NCI-H2081 treated with DMSO at 0.1 percent for 48 hours (cell line): ENCODE measurements at regions not wholly inside any gene's neighbourhood (a gene's known extent, or its start where the extent isn't known, plus 50 kb on each side); places are given as distances from the start of the nearest gene placed in this dataset.
"Not testable (repeated sequence)": the region's sequence is repeated elsewhere in the genome, so short reads cannot be mapped to it uniquely, and the experiment has no call there.

ENCODE experiments used
- DNase-seq: peaks from one replicate; lab custom pipeline; 2025; lab: John Stamatoyannopoulos, UW

DNA sequence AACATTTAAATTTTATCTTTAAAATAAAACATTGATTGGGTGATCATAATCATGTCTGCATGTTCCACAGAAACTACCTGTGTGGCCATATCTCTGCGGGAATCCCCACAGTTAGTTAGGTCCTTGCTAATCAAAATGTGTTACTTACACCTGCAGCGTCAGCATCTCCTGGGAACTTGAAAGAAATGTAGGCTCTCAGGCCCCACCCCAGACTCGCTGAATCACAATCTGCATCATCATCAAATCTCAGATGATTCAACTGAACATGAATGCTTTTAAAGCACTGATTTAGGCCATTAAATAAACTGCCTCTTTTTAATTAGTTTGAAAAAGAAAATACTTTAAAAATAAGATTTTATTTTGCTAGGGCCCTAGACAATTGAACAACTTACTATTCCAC is 577.8 kb downstream of the PYDC2 start:
- no peak for DNase-seq

DNA sequence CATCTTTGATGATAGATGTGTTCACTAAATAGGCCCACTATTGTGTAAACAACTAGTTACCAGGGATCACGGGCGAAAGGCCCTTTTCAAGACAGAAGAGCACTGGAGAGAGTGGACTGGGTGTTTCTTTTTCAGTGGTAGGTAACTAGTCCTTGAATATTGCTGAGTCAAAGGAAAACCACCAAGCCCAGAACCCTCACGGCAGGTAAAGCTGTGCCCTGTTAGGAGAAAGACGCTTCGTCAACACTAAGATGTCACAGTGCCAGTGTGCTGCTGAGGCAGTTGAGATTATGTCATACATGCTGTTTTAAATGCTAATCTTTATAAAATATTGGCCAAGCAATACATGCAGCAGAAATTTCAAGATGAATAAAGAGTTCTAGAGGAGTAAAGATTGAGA is 578.6 kb downstream of the PYDC2 start:
- no peak for DNase-seq

DNA sequence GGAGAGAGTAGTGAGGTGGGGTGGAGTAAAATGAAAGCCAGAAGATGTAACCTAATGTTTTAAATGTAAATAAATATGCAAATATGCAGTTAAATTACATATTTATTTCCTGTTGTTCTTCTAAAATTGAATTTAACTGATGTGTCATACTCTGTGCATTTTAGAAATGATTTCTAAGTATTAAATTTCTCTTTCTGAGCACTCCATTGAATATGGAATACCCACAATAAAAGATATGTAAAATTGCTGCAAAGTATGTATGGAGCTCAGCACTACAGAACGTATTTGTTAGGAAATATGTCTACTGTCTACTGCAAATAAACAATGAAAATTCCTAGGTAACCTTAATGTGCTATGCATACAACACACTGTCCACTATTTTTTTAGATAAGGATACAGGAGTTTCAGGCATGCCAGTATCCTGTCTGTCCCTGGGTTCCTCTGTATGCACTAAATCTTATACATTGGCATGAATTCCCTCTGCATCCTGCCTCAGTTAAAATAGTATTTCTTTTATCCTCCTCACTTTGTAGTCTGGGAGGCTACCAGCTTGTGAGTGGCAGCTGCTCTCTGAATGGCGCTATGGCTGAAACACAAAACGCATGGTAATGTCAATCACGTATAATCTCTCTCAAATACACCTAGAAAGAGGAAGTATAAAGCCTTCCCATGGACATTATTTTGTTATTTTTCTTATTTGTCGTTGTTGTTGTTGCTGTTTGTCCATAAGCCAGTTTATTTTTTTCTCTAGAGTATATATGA is 579.5 kb downstream of the PYDC2 start:
- DNase-seq: no peak

DNA sequence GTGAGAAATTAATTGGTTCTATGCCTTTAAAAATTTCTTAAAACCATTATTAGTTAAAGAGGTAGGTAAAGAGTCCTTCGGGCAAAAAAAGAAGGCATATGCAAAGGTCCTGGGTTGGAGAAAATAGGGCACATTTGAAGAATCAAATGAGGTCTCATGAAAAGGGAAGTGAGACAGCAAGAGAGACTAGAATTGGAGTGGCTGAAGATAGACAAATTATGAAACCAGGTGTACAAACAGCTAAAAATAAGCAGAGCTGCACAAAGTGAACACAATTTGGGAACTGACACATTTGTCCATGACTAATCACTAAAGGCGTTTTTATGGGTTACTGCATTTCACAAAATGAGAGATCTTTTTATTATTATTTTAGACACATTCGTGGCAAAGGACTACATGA is 581.2 kb downstream of the PYDC2 start:
- DNase-seq: no peak

DNA sequence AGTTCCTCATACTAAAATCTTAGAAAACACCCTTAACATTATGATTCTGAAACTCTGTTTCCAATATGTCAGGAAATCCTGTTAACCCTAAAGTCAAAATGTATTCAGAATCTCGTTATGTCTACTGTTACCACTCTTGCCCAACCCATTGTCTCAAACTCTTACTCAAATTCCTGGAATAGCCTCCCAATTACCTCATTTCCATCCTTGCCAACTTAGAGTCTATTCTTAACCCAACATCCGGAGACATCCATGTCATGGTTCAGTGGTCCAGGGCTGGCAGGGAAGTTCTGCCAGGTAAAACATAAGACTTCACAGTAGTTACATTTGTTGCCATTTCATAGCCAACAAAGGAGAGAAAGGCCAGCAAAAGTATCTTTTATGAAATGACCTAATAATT is 593.9 kb downstream of the PYDC2 start:
- no peak for DNase-seq

DNA sequence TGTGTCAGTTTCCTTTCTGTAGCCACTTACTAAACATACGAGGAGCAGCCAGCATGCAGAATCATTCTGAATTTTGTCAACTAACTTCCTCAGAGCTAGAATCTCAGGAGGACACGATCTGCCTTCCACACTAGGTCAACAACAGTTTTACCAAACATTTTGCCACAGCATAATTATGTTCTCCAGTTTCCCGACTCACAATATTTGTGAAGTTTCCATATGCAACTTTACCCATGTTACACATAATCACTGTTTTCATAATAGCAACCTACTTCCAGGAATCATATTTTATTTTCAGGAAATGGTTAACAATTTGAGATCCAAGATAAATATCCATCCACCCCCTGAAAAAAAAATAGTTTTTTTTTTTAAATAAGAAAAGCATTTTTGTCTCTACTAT is 595.0 kb downstream of the PYDC2 start:
- DNase-seq: no peak

DNA sequence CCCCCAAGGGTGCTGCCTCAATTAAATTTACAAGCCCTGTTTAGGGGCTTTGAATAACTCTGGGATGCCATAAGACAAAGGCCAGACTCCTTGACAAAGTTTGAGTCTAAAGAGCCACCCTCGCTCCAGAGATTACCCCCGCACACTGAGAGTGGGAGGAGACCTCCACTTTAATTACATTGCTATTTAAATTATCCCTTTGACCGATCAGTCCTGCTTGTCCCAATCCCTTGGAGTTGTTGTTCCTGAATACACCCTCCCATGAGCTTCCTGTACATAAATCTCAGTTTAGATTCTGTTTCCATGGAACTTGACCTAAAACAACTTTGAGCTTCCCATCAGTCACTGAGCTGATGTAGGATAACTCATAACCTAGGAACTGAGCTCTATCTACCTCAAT is 596.3 kb downstream of the PYDC2 start:
- no peak for DNase-seq

DNA sequence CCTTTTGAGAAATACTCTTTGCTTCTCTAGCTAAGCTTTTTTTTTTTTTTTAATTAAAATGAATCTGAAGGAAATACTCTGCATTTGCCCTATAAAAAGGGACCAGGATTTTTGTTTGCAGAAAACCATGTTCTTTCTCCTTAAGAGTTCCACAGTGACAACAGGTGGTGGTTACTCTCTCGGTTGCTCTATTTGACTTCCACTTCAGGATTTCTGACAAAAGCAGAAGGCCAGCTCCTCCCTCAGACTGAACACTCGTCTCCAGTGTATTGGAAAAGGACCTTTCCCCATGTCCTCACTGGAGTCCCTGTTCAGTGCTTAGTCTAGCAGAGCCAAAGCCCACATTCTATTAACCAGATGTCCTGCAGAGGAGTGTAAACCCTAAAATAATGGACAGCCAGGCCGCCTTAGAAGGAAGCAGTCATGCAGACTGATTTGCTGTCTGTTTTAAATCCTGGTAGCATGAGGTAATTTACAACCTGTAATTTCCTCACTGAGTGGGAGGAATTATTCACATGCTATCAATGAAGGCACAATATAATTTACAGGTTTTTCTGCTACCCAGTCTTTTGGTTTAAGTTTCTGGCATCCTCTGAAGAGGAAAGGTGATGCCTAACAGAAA is 599.3 kb downstream of the PYDC2 start:
- peak; percentile 99 for DNase-seq

DNA sequence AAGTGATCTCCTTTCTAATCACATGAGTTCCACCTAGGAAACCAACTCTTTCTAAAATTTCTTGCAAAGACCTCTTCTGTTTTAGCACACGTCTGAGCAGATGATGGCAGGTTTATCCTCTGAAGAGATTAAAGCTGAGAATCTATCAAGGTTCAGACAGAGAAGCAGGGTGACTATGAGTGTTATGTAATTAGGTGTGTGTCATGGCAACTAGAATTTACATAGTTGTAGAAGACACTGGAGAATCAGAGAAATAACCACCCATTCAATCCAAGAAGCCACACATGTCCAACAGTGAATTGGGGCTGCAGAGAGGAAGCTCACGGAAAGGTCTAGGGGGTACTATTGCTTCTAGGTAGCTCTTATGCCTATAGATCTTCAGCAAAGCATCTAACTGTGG is 600.5 kb downstream of the PYDC2 start:
- no peak for DNase-seq

DNA sequence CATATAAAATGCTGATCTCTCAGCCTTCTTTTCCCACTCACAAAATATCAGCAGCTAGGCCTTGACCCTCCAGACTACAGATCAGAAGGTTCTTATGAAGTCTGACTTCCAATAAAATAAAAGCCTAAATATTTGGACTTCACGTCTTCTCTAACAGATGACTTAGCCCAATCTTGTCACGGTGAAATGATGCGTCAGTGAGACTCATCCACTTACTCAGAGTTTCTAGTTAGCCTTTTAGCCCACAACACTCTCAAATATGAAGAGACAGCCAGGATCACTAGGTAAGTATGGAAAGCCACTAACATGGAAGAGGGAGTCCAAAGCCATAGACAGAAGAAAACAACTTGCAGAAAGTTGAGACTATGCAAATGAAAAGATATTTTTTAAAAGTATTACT is 601.2 kb downstream of the PYDC2 start:
- no peak for DNase-seq

DNA sequence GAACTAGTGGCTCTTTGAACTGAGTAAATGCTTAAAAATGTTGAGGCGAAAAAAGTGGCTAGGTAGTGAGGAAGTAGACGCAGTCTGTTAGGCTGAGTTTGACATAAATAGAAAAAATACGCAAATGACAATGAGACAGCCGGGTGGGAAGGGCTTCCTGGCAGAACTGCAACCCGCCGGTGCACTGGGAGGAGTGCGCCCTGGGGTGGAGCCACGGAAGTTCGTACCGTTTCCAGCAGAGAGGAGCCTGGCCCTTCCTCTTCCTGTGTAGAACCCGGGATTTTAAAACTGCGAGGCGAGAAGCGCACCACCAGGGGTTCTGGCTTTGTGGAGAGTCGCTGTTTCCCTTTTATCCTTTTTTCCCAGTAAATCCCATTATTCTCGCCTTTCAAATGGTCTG is 602.6 kb downstream of the PYDC2 start:
- no peak for DNase-seq

DNA sequence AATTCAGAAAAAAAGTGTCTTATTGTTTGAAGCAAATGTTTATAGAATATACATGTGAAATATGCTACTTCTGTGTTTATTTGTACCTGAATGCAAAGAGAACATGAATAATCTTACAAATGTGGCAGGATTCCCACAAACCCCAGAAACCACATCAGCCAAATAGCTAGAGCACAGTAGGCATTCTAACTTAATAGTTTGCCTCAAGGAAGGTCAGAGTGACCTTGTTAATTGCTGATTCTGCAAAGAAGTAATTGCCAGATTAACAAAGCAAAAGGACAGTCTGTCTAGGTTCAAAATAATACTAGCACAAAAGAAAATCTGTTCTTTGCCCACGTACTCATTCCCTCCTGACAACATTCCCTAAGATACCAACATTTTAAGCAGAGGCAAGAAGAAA is 604.0 kb downstream of the PYDC2 start:
- DNase-seq: no peak

DNA sequence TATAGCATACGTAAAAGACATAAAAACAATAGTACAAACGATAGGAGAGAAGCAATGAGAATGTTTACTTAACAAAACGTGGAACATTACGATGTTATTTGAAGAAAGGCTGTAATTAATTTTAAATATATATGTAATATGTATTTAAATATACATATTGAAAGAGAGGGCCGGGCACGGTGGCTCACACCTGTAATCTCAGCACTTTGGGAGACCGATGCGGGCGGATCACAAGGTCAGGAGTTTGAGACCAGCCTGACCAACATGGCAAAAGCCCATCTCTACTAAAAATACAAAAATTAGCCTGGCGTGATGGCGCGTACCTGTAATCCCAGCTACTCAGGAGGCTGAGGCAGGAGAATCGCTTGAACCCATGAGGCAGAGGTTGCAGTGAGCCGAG is 605.3 kb downstream of the PYDC2 start:
- not testable (repeated sequence) for DNase-seq

DNA sequence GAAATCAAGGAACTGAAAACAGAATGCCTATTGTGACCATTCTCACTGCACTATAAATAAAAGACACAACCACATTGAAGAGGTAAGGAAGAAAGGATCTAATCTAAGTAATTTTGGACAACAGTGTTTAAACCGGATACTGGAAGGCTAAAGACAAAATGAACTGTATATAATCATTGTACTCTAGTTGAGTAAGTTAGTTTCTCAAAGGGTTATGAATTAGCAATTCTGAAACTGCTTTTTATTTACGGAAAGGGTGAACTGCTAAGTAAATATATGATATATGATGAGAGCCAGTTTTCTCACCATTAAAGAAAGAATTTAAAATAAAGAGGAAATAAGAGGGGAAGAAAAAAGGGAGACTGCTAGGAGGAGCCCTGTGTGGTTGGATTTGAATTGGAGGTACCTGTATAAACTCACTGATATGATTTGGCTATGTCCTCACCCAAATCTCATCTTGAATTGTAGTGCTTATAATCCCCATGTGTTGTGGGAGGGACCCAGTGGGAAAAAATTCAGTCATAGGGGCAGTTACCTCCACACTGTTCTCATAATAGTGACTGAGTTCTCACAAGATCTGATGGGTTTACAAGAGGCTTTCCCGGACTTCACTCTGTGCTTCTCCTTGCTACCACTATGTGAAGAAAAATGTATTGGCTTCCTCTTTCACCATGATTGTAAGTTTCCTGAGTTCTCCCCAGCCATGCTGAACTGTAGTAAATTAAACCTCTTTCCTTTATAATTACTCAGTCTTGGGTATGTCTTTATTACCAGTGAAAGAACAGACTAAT is 607.7 kb downstream of the PYDC2 start:
- DNase-seq: no peak

DNA sequence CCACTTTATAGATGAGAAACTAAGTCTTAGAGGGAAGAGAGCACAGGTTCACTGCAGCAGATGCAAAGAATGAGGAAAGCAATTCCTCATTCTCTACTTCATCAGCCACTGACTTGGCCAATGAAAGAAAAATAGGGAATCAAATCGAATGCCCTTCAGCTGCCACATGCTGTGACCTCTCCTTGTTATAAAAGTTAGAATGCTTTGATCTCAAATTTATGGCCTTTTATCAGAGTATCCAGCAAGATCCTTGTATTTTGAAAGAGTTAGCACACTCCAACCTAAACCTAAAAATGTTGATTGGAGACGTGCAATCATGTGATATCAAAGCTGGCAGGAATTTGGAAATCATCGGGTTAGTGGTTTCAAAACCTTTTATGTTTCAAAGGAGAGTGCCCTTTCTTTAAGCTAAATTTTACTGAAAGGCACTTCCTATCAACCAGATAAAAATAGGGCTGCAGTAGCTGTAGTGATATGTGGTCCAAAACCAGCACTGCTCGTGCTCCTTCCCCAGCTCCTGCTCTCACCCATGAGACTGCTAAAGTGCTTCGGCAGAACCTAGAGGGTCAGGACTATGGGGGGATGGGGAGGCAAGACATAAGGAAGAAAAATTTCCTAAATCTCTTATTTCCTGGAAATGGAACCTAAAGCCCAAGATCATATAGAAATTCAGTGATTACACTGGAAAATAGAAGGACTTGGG is 617.0 kb downstream of the PYDC2 start:
- DNase-seq: no peak

DNA sequence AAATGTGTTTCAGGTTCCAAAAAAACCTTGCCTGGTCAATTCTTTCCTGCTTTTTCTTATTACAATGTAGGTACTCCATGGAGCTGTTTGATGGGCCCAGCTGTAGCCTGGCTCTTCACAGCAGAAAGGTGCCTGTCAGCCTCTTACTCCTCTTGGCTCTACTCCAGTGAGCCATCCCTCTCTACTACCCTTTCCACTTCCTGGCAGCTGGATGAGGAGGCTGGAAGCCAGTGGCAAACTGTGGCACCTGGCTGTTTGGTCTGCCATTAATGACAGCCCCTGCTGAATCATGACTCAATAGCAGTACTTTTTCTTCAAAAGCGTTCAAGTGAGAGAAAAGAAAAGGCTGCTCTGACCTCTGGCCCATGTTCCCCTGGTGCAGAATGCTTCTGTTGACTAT is 618.1 kb downstream of the PYDC2 start:
- DNase-seq: peak; percentile 96

DNA sequence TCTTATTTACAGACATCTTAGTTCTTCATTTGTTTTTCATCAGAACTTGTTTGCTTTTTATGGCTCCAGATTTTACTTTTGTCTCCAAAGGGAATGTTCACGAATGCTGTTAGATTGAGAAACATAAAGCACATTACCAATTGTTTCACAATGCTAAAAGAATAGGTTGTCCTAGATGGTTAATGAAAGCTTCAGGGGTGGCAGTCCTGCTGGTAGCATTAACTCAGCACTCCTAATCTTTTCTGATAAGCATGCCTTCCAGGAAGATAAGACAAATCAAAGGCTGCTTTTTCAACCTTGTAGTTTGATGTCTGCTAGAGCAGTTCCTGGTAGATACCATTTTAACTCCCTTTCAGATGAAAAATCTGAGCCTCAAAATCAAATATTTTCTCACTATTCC is 619.4 kb downstream of the PYDC2 start:
- peak; percentile 58 for DNase-seq

DNA sequence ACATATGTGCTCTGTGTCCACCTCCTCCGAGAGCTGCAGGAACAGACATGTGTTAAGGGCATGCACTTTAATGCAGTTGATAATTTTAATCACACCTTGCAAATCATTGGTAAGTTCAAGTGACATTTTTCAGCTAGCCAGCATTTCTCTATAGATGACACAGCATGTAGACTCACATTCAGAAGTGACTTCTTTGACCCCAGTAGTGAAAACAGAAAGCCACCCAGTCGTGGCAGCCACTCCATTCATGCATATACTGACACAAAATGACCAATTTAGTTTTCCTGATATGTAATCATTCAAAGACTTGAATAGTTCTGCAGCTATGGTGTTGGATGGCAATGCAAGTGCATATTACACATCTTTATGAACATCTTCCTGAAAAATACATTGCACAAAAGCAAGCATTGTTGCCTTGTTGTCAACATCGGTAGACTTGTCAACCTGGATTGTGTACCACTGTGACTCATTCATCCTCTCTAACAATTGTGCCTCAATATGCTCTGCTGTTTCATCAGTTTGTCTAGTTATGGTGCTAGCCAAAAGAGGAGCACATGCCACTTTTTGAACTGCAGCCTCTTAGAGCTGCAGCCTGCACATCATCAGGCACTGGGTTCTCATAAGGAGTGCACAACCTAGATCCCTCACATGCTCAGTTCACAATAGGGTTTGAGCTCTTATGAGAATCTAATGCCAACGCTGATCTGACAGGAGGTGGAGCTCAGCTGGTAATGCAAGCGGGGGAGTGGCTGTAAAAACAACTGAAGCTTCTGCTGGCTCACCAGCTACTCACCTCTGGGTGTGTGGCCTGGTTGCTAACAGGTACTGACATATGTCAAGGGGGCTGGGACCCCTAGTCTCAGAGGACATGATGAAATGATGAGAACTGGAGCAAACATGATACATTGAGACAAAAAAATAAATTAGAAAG is 622.0 kb downstream of the PYDC2 start:
- no peak for DNase-seq
